ENCODE measurements at regions not wholly inside any gene's neighbourhood (a gene's known extent, or its start where the extent isn't known, plus 50 kb on each side); places are given as distances from the start of the nearest gene placed in this dataset.

- TF ChIP-seq EZH2 (IDR thresholded peaks at IDR 0.05; ENCODE audit: insufficient read depth, poor library complexity, severe bottlenecking) (no peak), EZH2phosphoT487 (IDR thresholded peaks at IDR 0.05; ENCODE audit: insufficient read depth, low read depth) (no peak)
Observed at GRCh38 chr6:167448378-167448777, 123.5 kb downstream of the TTLL2 start.

Data from GM23248 (cell line).